ENCODE measurements at regions not wholly inside any gene's neighbourhood (a gene's known extent, or its start where the extent isn't known, plus 50 kb on each side); places are given as distances from the start of the nearest gene placed in this dataset.

DNA sequence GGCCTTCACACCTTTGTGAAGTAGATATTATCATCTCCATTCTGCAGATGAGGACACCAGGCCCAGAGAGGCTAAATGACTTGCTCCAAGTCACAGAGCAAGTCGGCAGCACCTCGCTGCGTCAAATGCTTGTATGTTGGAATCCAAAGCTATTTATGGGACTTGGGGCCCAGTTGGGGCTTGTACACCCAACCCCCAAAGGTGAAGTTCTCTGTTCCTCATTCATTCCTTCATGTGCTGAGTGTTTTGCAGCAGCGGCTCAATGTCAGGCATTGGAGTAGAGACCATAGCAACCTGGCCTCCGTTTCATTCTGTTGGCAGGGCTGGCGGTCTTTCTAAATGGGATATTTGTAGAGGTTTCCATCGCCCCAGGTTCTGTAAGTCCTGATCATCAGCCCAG lies 113.4 kb upstream of the SLC25A33 start (continued):
- TF ChIP-seq, protein P1, sequence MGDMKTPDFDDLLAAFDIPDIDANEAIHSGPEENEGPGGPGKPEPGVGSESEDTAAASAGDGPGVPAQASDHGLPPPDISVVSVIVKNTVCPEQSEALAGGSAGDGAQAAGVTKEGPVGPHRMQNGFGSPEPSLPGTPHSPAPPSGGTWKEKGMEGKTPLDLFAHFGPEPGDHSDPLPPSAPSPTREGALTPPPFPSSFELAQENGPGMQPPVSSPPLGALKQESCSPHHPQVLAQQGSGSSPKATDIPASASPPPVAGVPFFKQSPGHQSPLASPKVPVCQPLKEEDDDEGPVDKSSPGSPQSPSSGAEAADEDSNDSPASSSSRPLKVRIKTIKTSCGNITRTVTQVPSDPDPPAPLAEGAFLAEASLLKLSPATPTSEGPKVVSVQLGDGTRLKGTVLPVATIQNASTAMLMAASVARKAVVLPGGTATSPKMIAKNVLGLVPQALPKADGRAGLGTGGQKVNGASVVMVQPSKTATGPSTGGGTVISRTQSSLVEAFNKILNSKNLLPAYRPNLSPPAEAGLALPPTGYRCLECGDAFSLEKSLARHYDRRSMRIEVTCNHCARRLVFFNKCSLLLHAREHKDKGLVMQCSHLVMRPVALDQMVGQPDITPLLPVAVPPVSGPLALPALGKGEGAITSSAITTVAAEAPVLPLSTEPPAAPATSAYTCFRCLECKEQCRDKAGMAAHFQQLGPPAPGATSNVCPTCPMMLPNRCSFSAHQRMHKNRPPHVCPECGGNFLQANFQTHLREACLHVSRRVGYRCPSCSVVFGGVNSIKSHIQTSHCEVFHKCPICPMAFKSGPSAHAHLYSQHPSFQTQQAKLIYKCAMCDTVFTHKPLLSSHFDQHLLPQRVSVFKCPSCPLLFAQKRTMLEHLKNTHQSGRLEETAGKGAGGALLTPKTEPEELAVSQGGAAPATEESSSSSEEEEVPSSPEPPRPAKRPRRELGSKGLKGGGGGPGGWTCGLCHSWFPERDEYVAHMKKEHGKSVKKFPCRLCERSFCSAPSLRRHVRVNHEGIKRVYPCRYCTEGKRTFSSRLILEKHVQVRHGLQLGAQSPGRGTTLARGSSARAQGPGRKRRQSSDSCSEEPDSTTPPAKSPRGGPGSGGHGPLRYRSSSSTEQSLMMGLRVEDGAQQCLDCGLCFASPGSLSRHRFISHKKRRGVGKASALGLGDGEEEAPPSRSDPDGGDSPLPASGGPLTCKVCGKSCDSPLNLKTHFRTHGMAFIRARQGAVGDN (IDR thresholded peaks at IDR 0.05): peak; percentile 34; the same call in 1 of the 2 replicates
- TF ChIP-seq SP1 (IDR thresholded peaks at IDR 0.05; ENCODE audit: low read depth, low read length) (peak; percentile 48), SREBF2 (IDR thresholded peaks at IDR 0.05; ENCODE audit: low read length) (no peak), ZNF384 (IDR thresholded peaks at IDR 0.05; ENCODE audit: borderline replicate concordance, low read depth, low read length) (no peak), IKZF2 (IDR thresholded peaks at IDR 0.05) (no peak), BCL11A (IDR thresholded peaks at IDR 0.05; ENCODE audit: low read depth, low read length) (peak; percentile 57; the same call in 1 of the 2 replicates), NFXL1 (IDR thresholded peaks at IDR 0.05; ENCODE audit: borderline replicate concordance) (no peak), PML (IDR thresholded peaks at IDR 0.05; ENCODE audit: low read length) (no peak), NR2C2 (IDR thresholded peaks at IDR 0.05; ENCODE audit: borderline replicate concordance, control insufficient read depth, insufficient read length, low read depth) (no peak), TCF12 (IDR thresholded peaks at IDR 0.05; ENCODE audit: low read depth, low read length) (0 out of 2 replicates have a peak, but pooled peaks have one; percentile 8), ZNF24 (IDR thresholded peaks at IDR 0.05) (peak; percentile 92), POU2F2 (IDR thresholded peaks at IDR 0.05; ENCODE audit: borderline replicate concordance, low read depth, low read length) (0 out of 3 replicates have a peak, but pooled peaks have one; percentile 41), SMARCA5 (IDR thresholded peaks at IDR 0.05) (0 out of 2 replicates have a peak, but pooled peaks have one; percentile 37), HDAC6 (IDR thresholded peaks at IDR 0.05; ENCODE audit: unreplicated experiment) (no peak), BHLHE40 (IDR thresholded peaks at IDR 0.05; ENCODE audit: borderline replicate concordance in 1 of 2, low read depth in 2 of 2, low read length in 1 of 2) (no peak)
